ENCODE measurements at regions not wholly inside any gene's neighbourhood (a gene's known extent, or its start where the extent isn't known, plus 50 kb on each side); places are given as distances from the start of the nearest gene placed in this dataset.
A peak's percentile ranks its signal among the peaks of the same experiment; 100 is the strongest.
"Not testable (repeated sequence)": the region's sequence is repeated elsewhere in the genome, so short reads cannot be mapped to it uniquely, and the experiment has no call there.

- WGBS (ENCODE audit: insufficient coverage) = 57% methylated on average over 3 of the region's 4 CpGs
- no peaks in the 10 kb centered on the region for H3K27me3 ChIP-seq (ENCODE audit: control insufficient read depth, insufficient read depth, low read length)
- H3K27ac ChIP-seq (ENCODE audit: low read depth, low read length) = no peak overlapping the region
- H3K4me1 ChIP-seq (ENCODE audit: control insufficient read depth, insufficient read depth, low read length) = no peaks in the 10 kb centered on the region
- H3K36me3 ChIP-seq (ENCODE audit: control insufficient read depth, insufficient read depth, low read length) = no peaks in the 10 kb centered on the region
- peak in 1 of 6 donors; percentile 25 for DNase-seq (ENCODE audit: low read depth in 4 of 6, low spot score in 6 of 6)
- H3K4me3 ChIP-seq (ENCODE audit: low read depth, low read length) = no peak overlapping the region
- no peaks in the 10 kb centered on the region for H3K9me3 ChIP-seq (ENCODE audit: control insufficient read depth, insufficient read depth, low read length)
Observed at GRCh38 chr6:144920391-144920961, 635.3 kb downstream of the UTRN start.

DNA sequence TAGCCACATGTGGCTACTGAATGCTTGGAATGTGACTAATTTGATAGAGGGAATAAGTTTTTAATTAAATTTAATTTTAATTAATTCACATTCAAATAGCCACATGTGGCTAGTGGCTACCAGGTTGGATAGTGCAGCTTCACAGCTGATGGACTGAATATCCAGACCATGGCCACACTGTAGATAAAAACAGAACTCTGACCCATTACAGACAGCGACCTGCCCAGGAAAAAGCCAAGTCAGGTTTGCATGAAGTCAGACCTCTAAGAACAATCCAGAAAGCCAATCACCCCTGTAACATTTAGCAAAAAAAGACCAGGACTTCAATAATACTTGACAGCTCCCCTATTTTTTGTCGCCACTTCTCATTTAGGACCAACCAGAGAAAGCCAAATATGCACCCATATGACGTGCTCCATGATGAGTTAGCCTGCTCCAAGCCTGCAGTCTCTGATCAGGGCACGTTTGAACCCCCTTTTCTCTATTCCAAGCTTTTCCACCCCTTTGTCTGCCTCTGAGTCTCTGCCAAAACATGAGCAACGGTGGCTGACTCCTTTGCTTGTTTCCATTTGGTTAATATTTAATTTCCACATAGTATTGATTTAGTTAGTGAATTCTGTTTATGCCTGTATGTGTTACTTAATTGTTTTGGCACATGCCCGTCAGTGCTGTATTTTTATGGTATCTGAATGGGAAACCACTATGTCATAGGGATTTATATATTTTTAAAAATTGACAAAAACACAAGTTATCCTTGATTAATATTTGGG, 636.3 kb downstream of the UTRN start:
- Histone ChIP-seq H3K4me3 (ENCODE audit: low read depth, low read length) (no peak overlapping the region), H3K36me3 (ENCODE audit: control insufficient read depth, insufficient read depth, low read length) (no peaks in the 10 kb centered on the region), H3K27me3 (ENCODE audit: control insufficient read depth, insufficient read depth, low read length) (no peaks in the 10 kb centered on the region), H3K9me3 (ENCODE audit: control insufficient read depth, insufficient read depth, low read length) (no peaks in the 10 kb centered on the region), H3K4me1 (ENCODE audit: control insufficient read depth, insufficient read depth, low read length) (no peaks in the 10 kb centered on the region), H3K27ac (ENCODE audit: low read depth, low read length) (no peak overlapping the region)
- WGBS (ENCODE audit: insufficient coverage) = 81% methylated on average over 3 of the region's 6 CpGs
- DNase-seq (ENCODE audit: low read depth in 4 of 6, low spot score in 6 of 6) = no peak

DNA sequence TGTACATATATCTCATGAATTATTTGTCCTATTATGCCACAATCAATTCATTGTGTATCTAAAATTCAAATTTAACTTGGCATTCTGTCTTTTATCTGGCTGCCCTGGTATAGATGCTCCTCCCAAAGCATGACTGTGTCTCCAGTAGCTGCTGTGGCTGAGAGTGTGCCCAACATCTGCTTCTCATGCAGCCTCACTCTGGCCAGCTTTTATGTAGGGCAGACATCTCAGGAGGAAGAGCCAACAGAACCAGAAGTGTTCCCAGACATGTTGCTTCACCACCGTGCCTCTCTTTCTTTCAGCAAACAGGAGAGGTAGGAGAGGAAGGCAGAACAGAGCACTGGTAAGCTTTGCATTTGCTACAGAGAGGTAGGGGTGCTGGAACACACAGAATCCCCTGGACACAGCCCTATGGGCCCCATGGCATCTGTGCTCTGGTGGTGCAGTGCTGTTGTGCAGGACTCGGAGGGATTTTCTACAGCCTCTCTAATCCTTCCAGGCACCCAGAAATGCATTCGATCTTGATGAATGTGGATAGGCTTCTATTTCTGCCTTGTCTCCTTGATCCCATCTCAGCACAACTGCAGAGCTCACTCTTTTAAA, 637.1 kb downstream of the UTRN start:
- Histone ChIP-seq H3K4me1 (ENCODE audit: control insufficient read depth, insufficient read depth, low read length) (no peaks in the 10 kb centered on the region), H3K4me3 (ENCODE audit: low read depth, low read length) (no peak overlapping the region), H3K27ac (ENCODE audit: low read depth, low read length) (no peak overlapping the region), H3K9me3 (ENCODE audit: control insufficient read depth, insufficient read depth, low read length) (no peaks in the 10 kb centered on the region), H3K36me3 (ENCODE audit: control insufficient read depth, insufficient read depth, low read length) (no peaks in the 10 kb centered on the region), H3K27me3 (ENCODE audit: control insufficient read depth, insufficient read depth, low read length) (no peaks in the 10 kb centered on the region)
- no CpG with 5 or more reads among the region's 3 CpGs for WGBS (ENCODE audit: insufficient coverage)
- DNase-seq (ENCODE audit: low read depth in 4 of 6, low spot score in 6 of 6) = peak in 2 of 6 donors; percentile 10 to 22

GRCh38 chr6:144922771-144923490, 637.8 kb downstream of the UTRN start:
- H3K27ac ChIP-seq (ENCODE audit: low read depth, low read length); H3K27me3 ChIP-seq (ENCODE audit: control insufficient read depth, insufficient read depth, low read length); H3K36me3 ChIP-seq (ENCODE audit: control insufficient read depth, insufficient read depth, low read length); DNase-seq (ENCODE audit: low read depth in 4 of 6, low spot score in 6 of 6); H3K4me1 ChIP-seq (ENCODE audit: control insufficient read depth, insufficient read depth, low read length); H3K9me3 ChIP-seq (ENCODE audit: control insufficient read depth, insufficient read depth, low read length); H3K4me3 ChIP-seq (ENCODE audit: low read depth, low read length): not testable (repeated sequence)
- WGBS (ENCODE audit: insufficient coverage) = no CpG with 5 or more reads among the region's 5 CpGs

DNA sequence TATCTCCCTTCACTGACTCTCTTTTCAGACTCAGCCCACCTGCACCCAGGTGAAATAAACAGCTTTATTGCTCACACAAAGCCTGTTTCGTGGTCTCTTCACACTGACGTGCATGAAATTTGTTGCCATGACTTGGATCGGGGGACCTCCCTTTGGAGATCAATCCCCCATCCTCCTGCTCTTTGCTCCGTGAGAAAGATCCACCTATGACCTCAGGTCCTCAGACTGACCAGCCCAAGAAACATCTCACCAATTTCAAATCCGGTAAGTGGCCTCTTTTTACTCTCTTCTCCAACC, 638.3 kb downstream of the UTRN start:
- not testable (repeated sequence) for H3K4me3 ChIP-seq (ENCODE audit: low read depth, low read length); DNase-seq (ENCODE audit: low read depth in 4 of 6, low spot score in 6 of 6); H3K9me3 ChIP-seq (ENCODE audit: control insufficient read depth, insufficient read depth, low read length); H3K36me3 ChIP-seq (ENCODE audit: control insufficient read depth, insufficient read depth, low read length); H3K27ac ChIP-seq (ENCODE audit: low read depth, low read length); H3K4me1 ChIP-seq (ENCODE audit: control insufficient read depth, insufficient read depth, low read length); H3K27me3 ChIP-seq (ENCODE audit: control insufficient read depth, insufficient read depth, low read length)
- 100% methylated on average over 2 of the region's 5 CpGs for WGBS (ENCODE audit: insufficient coverage)

DNA sequence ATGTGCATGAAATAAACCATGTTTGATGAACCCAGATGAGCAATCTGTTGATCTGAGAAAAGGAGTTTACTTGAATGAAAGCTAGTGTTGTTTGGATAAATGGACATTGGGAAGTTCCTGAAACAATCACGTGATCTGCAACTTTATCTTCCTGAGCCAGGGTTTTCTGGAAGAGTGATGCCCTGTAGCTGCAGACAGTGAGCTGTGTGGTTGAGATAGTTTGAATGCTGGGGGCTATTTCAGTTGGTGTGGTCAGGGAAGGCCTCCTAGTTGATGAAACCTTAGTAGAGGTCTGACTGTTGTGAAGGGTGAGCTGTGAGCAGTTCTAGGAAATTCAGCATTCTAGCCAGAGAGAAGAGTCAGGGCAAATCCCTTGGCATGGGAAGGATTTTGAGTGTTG, 643.7 kb downstream of the UTRN start:
- DNase-seq (ENCODE audit: low read depth in 4 of 6, low spot score in 6 of 6) = no peak
- Histone ChIP-seq H3K27ac (ENCODE audit: low read depth, low read length) (no peak overlapping the region), H3K9me3 (ENCODE audit: control insufficient read depth, insufficient read depth, low read length) (no peaks in the 10 kb centered on the region), H3K4me1 (ENCODE audit: control insufficient read depth, insufficient read depth, low read length) (no peaks in the 10 kb centered on the region), H3K4me3 (ENCODE audit: low read depth, low read length) (no peak overlapping the region), H3K36me3 (ENCODE audit: control insufficient read depth, insufficient read depth, low read length) (no peaks in the 10 kb centered on the region), H3K27me3 (ENCODE audit: control insufficient read depth, insufficient read depth, low read length) (no peaks in the 10 kb centered on the region)
- WGBS (ENCODE audit: insufficient coverage) = 100% methylated on average over 1 of the region's 1 CpG

DNA sequence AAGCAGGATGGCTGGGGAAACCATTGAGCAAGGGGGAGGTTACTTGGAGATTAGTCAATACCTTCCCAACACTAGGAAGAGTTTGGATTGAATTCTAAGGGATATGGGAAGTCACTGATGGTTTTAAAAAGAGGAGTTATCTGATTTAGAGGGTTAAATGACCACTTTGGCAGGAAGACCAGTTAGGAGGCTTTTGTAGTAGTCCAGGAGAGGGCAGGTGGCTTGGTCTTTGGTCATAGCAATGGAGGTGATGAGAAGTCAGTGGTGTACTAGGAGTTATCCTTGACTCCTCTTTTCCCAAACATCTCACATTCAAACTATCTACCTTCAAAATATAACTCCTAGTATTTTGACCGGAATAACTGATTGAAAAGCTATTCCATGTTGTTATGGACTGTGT, 644.1 kb downstream of the UTRN start:
- H3K27ac ChIP-seq (ENCODE audit: low read depth, low read length) = no peak overlapping the region
- H3K36me3 ChIP-seq (ENCODE audit: control insufficient read depth, insufficient read depth, low read length) = no peaks in the 10 kb centered on the region
- no CpG with 5 or more reads among the region's 1 CpG for WGBS (ENCODE audit: insufficient coverage)
- H3K4me3 ChIP-seq (ENCODE audit: low read depth, low read length) = no peak overlapping the region
- no peak for DNase-seq (ENCODE audit: low read depth in 4 of 6, low spot score in 6 of 6)
- no peaks in the 10 kb centered on the region for H3K27me3 ChIP-seq (ENCODE audit: control insufficient read depth, insufficient read depth, low read length)
- H3K9me3 ChIP-seq (ENCODE audit: control insufficient read depth, insufficient read depth, low read length) = no peaks in the 10 kb centered on the region
- no peaks in the 10 kb centered on the region for H3K4me1 ChIP-seq (ENCODE audit: control insufficient read depth, insufficient read depth, low read length)

DNA sequence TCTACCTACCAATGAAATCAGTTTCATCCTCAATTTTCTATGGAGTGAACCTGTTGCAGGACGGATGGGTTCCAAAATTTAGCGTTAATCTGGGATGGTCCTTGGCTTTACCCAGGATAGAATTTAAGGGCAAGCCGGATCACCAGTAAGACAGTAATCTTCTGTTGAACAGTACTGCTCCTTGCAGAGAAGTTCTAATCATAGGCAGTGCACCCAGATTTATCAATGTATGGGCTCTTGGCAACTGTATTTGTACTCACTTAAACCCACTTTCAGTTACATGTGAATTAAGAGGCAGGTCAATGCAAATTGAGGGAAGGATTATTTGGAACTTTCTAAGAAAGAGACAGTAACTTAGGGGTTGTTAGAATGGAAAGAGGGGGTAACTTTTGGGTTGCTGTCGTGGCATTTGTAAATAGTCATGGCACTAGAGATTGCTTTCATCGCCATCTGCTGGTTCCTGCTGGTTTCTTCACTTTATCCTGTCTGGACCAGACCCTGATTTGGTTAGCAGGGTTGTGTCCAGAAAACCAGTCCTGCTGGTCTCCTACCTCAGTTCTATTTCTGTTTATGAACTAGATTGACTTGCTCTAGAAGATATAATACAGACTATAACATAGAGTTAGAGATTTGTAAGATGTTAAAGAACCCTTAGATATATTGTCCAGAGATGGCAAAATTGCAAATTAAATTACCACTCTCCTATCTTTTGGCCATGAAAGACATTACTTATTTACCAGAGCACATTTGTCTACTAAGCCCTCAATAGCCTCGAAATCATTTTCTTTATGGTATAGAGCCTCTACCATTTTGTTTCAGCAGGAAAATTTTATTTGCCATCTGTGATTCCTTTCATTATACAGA, 646.3 kb downstream of the UTRN start:
- peak in 2 of 6 donors; percentile 33 to 56 for DNase-seq (ENCODE audit: low read depth in 4 of 6, low spot score in 6 of 6)
- WGBS (ENCODE audit: insufficient coverage) = 64% methylated on average over 5 of the region's 6 CpGs

DNA sequence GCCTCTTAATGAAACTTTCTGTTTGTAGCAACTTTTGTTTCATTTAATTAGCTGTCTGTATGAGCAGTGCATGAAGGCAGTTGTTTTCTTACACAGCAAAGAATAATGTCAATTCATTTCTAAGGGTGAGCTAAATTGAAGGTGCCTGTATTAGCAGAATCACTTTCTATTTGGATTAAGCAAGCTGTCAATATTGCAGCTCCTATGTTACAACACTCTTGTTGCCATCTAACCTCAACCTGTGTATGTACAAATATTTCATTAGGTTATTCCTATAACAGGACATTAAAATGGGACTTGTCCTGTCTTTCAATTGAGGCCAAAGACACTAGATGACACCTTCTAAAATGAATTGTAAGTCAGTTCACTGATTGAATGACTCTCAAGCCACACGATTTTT, 647.5 kb downstream of the UTRN start:
- DNase-seq (ENCODE audit: low read depth in 4 of 6, low spot score in 6 of 6) = peak in 1 of 6 donors; percentile 69
- Histone ChIP-seq H3K9me3 (ENCODE audit: control insufficient read depth, insufficient read depth, low read length) (no peaks in the 10 kb centered on the region), H3K27ac (ENCODE audit: low read depth, low read length) (no peak overlapping the region), H3K36me3 (ENCODE audit: control insufficient read depth, insufficient read depth, low read length) (no peaks in the 10 kb centered on the region), H3K4me3 (ENCODE audit: low read depth, low read length) (no peak overlapping the region), H3K4me1 (ENCODE audit: control insufficient read depth, insufficient read depth, low read length) (no peaks in the 10 kb centered on the region), H3K27me3 (ENCODE audit: control insufficient read depth, insufficient read depth, low read length) (no peaks in the 10 kb centered on the region)
- WGBS (ENCODE audit: insufficient coverage) = no CpG with 5 or more reads among the region's 1 CpG

More for the DNA sequence above, 646.3 kb downstream of the UTRN start:
- no peaks in the 10 kb centered on the region for H3K9me3 ChIP-seq (ENCODE audit: control insufficient read depth, insufficient read depth, low read length)
- H3K27ac ChIP-seq (ENCODE audit: low read depth, low read length) = no peak overlapping the region
- no peaks in the 10 kb centered on the region for H3K4me1 ChIP-seq (ENCODE audit: control insufficient read depth, insufficient read depth, low read length)
- H3K4me3 ChIP-seq (ENCODE audit: low read depth, low read length) = no peak overlapping the region
- H3K27me3 ChIP-seq (ENCODE audit: control insufficient read depth, insufficient read depth, low read length) = no peaks in the 10 kb centered on the region
- H3K36me3 ChIP-seq (ENCODE audit: control insufficient read depth, insufficient read depth, low read length) = no peaks in the 10 kb centered on the region
